Adrenal gland (tissue), 9 donors: ENCODE measurements at regions not wholly inside any gene's neighbourhood (a gene's known extent, or its start where the extent isn't known, plus 50 kb on each side); places are given as distances from the start of the nearest gene placed in this dataset.

Experiments
- DNase-seq, 7 donors: peaks; one replicate each; pipeline ENCODE4 v3.0.0-alpha.2; 2019 to 2020
- H3K27ac ChIP-seq, 5 donors: fragments of 200-600 bp; sonication (generic) in 4 of 5; 1 replicate in 3 of 5; 2 replicates in 2 of 5; pipeline versions ENCODE4 v1.5.1 to v1.8.0; 2016 to 2020; ENCODE audit warnings: mild to moderate bottlenecking in 1 of 5
- H3K27me3 ChIP-seq: fragments of 200-600 bp; 2 replicates; pipeline ENCODE4 v1.8.0; 2021
- H3K36me3 ChIP-seq, 2 donors: fragments of 200-600 bp; replicated peaks in 1 of 2; 1 replicate in 1 of 2; 2 replicates in 1 of 2; pipeline versions ENCODE4 v1.5.1 to v1.8.0; 2018 to 2022
- H3K4me1 ChIP-seq, 2 donors: fragments of 200-600 bp; replicated peaks in 1 of 2; 1 replicate in 1 of 2; 2 replicates in 1 of 2; pipeline versions ENCODE4 v1.5.1 to v1.8.0; 2018 to 2021
- H3K4me3 ChIP-seq, 4 donors: fragments of 200-600 bp; sonication (generic) in 3 of 4; one replicate each; pipeline ENCODE4 v1.5.1; 2016 to 2018
- H3K9me3 ChIP-seq, 3 donors: fragments of 200-600 bp; sonication (generic) in 1 of 3; replicated peaks in 1 of 3; 1 replicate in 2 of 3; 2 replicates in 1 of 3; pipeline versions ENCODE4 v1.5.1 to v1.8.0; 2016 to 2021
- CTCF ChIP-seq, 6 experiments: fragments of 450-650 bp in 4 of 6; fragments of 200-600 bp in 2 of 6; sonication (generic) in 1 of 6; IDR thresholded peaks; 1 replicate in 5 of 6; 2 replicates in 1 of 6; pipeline versions ENCODE4 v1.5.1 to v1.8.0; 2016 to 2021; ENCODE audit warnings: antibody characterized with exemption in 6 of 6, mild to moderate bottlenecking in 2 of 6, moderate library complexity in 1 of 6
- POLR2A ChIP-seq, 2 donors: fragments of 450-650 bp; IDR thresholded peaks; one replicate each; pipeline ENCODE4 v1.6.1; 2017; ENCODE audit warnings: antibody characterized with exemption in 2 of 2, mild to moderate bottlenecking in 2 of 2, moderate library complexity in 1 of 2
- WGBS, 4 donors: extraction: QIAGEN DNeasy Blood & Tissue Kit in 2 of 4; methylation state at CpG; one replicate each; pipeline versions ENCODE4 v1.1.5 to v1.1.7; 2013 to 2017; 5-methylcytosine and 5-hydroxymethylcytosine counted together
- intact Hi-C, 2 donors: fragments of 100-400 bp; cut with DNase I; formaldehyde crosslinking; loops; one replicate each; pipeline versions ENCODE4 v1.14.1 to v1.15.0; 2022 to 2023
- donor health status: healthy with polysubstance abuse.
- donor health status: Bipolar disorder and iron deficiency.
- donor health status: DM: yes; HTN: yes; CAD: no.
- donor health status: DM: no; HTN: no; CAD: no.
- donor health status: DM: no; HTN: no; CAD: no.

GRCh38 chr15:31605467-31605931 is 278.9 kb downstream of the KLF13 start:
- Histone ChIP-seq H3K4me1 (no peaks in the 10 kb centered on the region), H3K4me3 (no peak overlapping the region), H3K27ac (no peak overlapping the region), H3K27me3 (no peaks in the 10 kb centered on the region), H3K36me3 (no peaks in the 10 kb centered on the region), H3K9me3 (no peaks in the 10 kb centered on the region)
- TF ChIP-seq POLR2A (IDR thresholded peaks at IDR 0.05), result no peak
- peak in 1 of 7 donors; percentile 62 for DNase-seq
- WGBS, 4 donors, result 67 to 89% (median 71%) methylated on average over 6 to 9 of the region's 9 CpGs
- intact Hi-C loops, result no loop called here

GRCh38 chr15:31606194-31606669 is 279.6 kb downstream of the KLF13 start:
- no peak overlapping the region for H3K4me3 ChIP-seq
- no peaks in the 10 kb centered on the region for H3K9me3 ChIP-seq
- 88 to 92% (median 89%) methylated on average over 5 of the region's 5 CpGs for WGBS, 4 donors
- DNase-seq, result no peak
- no peak for TF ChIP-seq CTCF (IDR thresholded peaks at IDR 0.05)
- no peak for TF ChIP-seq POLR2A (IDR thresholded peaks at IDR 0.05)
- intact Hi-C loops, result no loop called here
- H3K4me1 ChIP-seq, result no peaks in the 10 kb centered on the region
- H3K36me3 ChIP-seq, result no peaks in the 10 kb centered on the region
- no peak overlapping the region for H3K27ac ChIP-seq
- H3K27me3 ChIP-seq, result no peaks in the 10 kb centered on the region

GRCh38 chr15:31606931-31607497 is 280.4 kb downstream of the KLF13 start:
- H3K36me3 ChIP-seq, result no peaks in the 10 kb centered on the region
- H3K4me1 ChIP-seq, result no peaks in the 10 kb centered on the region
- no peaks in the 10 kb centered on the region for H3K27me3 ChIP-seq
- no peak for DNase-seq
- TF ChIP-seq CTCF (IDR thresholded peaks at IDR 0.05) (no peak), POLR2A (IDR thresholded peaks at IDR 0.05) (no peak)
- no peak overlapping the region for H3K27ac ChIP-seq
- intact Hi-C loops, result no loop called here
- WGBS, 4 donors, result 82 to 94% (median 88%) methylated on average over 1 of the region's 1 CpG
- no peaks in the 10 kb centered on the region for H3K9me3 ChIP-seq
- no peak overlapping the region for H3K4me3 ChIP-seq

DNA sequence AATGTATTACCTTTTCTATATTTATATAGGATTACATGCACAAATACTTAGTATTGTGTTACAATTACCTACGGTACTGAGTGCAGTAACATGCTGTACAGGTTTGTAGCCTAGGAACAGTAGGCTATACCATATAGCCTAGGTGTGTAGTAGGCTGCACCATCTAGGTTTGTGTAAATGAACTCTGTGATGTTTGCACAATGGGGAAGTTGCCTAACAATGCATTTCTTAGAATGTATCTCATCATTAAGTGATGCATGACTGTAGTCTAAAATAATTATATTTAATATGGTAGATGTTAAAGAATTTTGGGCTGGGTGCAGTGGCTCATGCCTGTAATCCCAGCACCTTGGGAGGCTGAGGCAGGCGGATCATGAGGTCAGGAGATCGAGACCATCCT is 281.0 kb downstream of the KLF13 start:
- no peaks in the 10 kb centered on the region for H3K36me3 ChIP-seq
- no peak for DNase-seq
- H3K4me3 ChIP-seq, result no peak overlapping the region
- H3K4me1 ChIP-seq, result no peaks in the 10 kb centered on the region
- no peaks in the 10 kb centered on the region for H3K27me3 ChIP-seq
- TF ChIP-seq POLR2A (IDR thresholded peaks at IDR 0.05), result no peak
- no peak for TF ChIP-seq CTCF (IDR thresholded peaks at IDR 0.05)
- H3K9me3 ChIP-seq, result no peaks in the 10 kb centered on the region
- intact Hi-C loops, result no loop called here
- 90 to 100% (median 92%) methylated on average over 3 of the region's 3 CpGs for WGBS, 4 donors
- H3K27ac ChIP-seq, result no peak overlapping the region

GRCh38 chr15:31609258-31609681 is 282.6 kb downstream of the KLF13 start:
- Histone ChIP-seq H3K4me3 (no peak overlapping the region), H3K27ac (no peak overlapping the region), H3K27me3 (no peaks in the 10 kb centered on the region), H3K9me3 (no peaks in the 10 kb centered on the region), H3K4me1 (no peaks in the 10 kb centered on the region), H3K36me3 (no peaks in the 10 kb centered on the region)
- TF ChIP-seq CTCF (IDR thresholded peaks at IDR 0.05) (no peak), POLR2A (IDR thresholded peaks at IDR 0.05) (no peak)
- intact Hi-C loops, result no loop called here
- no peak for DNase-seq
- 69 to 92% (median 80%) methylated on average over 3 to 6 of the region's 6 CpGs for WGBS, 4 donors
